Kidney epithelial cell (primary cell): ENCODE measurements at regions not wholly inside any gene's neighbourhood (a gene's known extent, or its start where the extent isn't known, plus 50 kb on each side); places are given as distances from the start of the nearest gene placed in this dataset.

Experiments
- DNase-seq: peaks from one replicate; pipeline ENCODE4 v3.0.0-alpha.2; 2010; ENCODE audit warnings: low read depth
- H3K27me3 ChIP-seq: 2 replicates; pipeline ENCODE4 v1.6.0; 2011; ENCODE audit warnings: low read length; ENCODE audit not compliant: control insufficient read depth, insufficient read depth
- H3K36me3 ChIP-seq: 2 replicates; pipeline ENCODE4 v1.5.1; 2011; ENCODE audit warnings: low read length; ENCODE audit not compliant: control insufficient read depth, insufficient read depth
- H3K4me3 ChIP-seq: 2 replicates; pipeline ENCODE4 v1.5.1; 2011; ENCODE audit warnings: low read depth, mild to moderate bottlenecking, control low read depth, low read length
- TF ChIP-seq, protein P1 (sequence below): IDR thresholded peaks from 2 replicates; pipeline ENCODE4 v1.5.1; 2011; ENCODE audit warnings: mild to moderate bottlenecking, moderate library complexity, low read length, control low read depth, inconsistent platforms; ENCODE audit not compliant: insufficient read depth, poor library complexity, severe bottlenecking

DNA sequence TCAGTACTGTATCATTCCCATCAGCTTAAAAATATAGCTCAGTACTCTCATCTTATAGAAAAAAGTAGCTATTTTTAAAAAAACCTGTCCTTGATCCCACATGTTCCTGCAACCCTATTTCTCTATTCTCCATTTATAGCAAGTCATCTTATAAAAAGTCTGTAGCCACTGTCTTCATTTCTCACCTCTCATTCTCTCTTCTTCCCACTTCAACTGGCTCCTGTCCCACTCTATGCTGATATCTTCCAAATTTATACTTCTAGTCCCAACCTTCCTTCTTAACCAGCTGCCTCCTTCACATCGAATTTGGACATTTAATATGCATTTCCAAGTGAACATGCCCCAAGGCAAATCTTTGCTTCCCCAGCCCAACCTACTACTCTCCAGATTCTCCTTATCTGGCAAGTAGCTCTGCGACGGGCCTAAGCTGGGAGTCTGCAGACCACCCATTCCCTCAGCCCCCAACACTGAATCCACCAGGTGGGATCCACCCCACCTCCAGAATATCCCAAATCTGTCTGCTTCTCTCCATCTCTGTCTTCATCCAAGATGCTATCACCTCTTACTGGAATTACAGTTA lies 52.0 kb upstream of the TANC2 start:
- DNase-seq, result no peak
- Histone ChIP-seq H3K27me3 (no peaks in the 10 kb centered on the region), H3K36me3 (no peaks in the 10 kb centered on the region), H3K4me3 (no peak overlapping the region)
- TF ChIP-seq, protein P1, sequence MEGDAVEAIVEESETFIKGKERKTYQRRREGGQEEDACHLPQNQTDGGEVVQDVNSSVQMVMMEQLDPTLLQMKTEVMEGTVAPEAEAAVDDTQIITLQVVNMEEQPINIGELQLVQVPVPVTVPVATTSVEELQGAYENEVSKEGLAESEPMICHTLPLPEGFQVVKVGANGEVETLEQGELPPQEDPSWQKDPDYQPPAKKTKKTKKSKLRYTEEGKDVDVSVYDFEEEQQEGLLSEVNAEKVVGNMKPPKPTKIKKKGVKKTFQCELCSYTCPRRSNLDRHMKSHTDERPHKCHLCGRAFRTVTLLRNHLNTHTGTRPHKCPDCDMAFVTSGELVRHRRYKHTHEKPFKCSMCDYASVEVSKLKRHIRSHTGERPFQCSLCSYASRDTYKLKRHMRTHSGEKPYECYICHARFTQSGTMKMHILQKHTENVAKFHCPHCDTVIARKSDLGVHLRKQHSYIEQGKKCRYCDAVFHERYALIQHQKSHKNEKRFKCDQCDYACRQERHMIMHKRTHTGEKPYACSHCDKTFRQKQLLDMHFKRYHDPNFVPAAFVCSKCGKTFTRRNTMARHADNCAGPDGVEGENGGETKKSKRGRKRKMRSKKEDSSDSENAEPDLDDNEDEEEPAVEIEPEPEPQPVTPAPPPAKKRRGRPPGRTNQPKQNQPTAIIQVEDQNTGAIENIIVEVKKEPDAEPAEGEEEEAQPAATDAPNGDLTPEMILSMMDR, result no peak

DNA sequence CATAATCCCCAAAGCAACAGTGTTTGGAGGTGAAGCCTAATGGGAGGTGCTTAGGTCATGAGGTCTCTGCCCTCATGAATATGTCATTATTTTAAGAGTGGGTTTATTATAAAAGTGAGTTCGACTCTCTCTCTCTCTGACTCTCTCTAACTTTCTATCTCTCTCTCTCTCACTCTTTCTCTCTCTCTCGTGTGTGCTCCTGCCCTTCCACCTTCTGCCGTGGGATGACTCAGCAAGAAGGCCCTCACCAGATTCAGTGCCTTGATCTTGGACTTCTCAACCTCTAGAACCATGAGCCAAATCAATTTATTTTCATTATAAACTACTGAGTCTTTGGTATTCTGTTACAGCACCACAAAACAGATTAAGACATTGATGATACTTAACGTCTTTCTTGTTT lies 53.7 kb upstream of the TANC2 start:
- no peaks in the 10 kb centered on the region for H3K27me3 ChIP-seq
- no peak for DNase-seq
- TF ChIP-seq, protein P1, result no peak
- no peaks in the 10 kb centered on the region for H3K36me3 ChIP-seq
- H3K4me3 ChIP-seq, result no peak overlapping the region

DNA sequence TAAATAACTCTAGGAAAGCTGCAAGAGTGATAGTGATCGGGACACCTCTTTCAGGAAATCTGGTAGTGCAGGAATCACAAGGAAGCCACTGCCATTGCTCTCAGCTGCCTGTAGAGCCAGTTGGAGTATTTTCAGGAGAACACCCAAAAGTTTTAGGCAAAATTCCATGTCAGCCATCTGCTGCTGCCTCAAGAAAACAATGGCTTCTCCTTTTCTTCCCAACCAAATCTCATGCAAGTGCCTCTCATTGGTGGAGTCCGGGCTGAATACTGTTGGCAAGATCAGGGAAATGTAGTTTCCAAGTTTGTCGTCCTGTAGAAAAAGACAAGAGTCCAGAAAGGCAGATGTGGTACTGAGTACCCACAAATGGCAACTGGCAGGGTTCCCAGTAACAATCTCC lies 54.9 kb upstream of the TANC2 start:
- TF ChIP-seq, protein P1, result no peak
- Histone ChIP-seq H3K27me3 (no peaks in the 10 kb centered on the region), H3K4me3 (no peak overlapping the region), H3K36me3 (no peaks in the 10 kb centered on the region)
- no peak for DNase-seq

DNA sequence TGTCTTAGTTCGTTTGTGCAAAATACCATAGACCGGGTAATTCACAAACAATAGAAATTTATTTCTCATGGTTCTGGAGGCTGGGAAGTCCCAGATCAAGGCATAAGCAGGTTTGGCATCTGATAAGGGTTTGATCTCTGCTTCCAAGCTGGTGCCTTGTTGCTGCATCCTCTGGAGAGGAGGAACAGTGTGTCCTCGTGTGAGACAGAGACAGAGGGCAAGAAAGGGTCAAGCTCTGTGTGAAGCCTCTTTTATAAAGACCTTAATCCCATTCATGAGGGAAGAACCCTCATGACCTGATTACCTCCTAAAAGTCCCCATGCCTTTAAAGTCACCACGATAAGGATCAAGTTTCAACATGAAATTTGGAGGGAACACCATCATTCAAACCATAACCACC lies 55.8 kb upstream of the TANC2 start:
- H3K36me3 ChIP-seq, result no peaks in the 10 kb centered on the region
- TF ChIP-seq, protein P1, result no peak
- no peaks in the 10 kb centered on the region for H3K27me3 ChIP-seq
- DNase-seq, result no peak
- H3K4me3 ChIP-seq, result no peak overlapping the region

DNA sequence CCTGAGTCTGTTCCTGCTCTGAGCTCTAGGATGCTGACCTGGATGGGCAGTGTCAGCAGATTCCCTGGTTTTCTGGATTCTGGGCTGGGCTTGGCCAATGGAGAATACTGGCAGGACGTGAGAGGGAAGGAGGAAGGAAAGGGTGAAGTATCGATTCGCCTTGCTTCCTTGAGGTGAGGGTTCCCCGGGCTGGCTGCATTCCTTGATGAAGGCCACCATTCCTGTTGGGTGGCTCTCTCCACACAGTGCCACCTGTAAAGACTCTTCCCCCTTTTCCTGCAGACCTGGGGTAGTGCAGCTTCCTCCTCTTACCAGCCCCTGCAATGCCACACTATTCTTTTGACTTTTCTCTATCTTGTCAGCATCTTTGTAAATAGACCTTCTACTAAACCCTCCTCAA lies 58.1 kb upstream of the TANC2 start:
- H3K36me3 ChIP-seq, result no peaks in the 10 kb centered on the region
- TF ChIP-seq, protein P1, result no peak
- H3K4me3 ChIP-seq, result no peak overlapping the region
- no peak for DNase-seq
- no peaks in the 10 kb centered on the region for H3K27me3 ChIP-seq

DNA sequence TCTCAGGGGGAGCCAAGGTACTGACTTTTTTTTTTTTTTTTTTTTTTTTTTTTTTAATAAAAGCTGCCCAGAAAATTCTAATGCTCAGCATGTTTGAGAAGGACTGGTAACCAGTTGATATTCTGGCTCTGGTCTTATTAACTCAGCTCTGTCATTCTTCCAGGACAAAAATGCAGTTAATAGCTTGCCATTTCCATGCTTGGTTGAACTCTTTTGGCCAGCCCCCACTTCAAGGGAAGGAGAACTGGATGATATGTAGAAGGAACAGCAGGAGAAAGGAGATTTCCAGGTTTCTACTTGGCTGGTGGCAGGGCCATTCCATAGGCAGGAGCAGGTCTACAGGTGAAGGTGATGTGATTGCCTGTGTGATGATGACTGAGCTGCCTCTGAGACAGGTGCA lies 59.2 kb upstream of the TANC2 start:
- H3K4me3 ChIP-seq, result no peak overlapping the region
- TF ChIP-seq, protein P1, result no peak
- no peaks in the 10 kb centered on the region for H3K27me3 ChIP-seq
- no peaks in the 10 kb centered on the region for H3K36me3 ChIP-seq
- no peak for DNase-seq
